ENCODE measurements at regions not wholly inside any gene's neighbourhood (a gene's known extent, or its start where the extent isn't known, plus 50 kb on each side); places are given as distances from the start of the nearest gene placed in this dataset.

- no peak for TF ChIP-seq ETV6 (conservative IDR thresholded peaks at IDR 0.05 in 1 of 2, IDR thresholded peaks at IDR 0.05 in 1 of 2; ENCODE audit: borderline replicate concordance in 1 of 2, low read depth in 1 of 2)
- no peak for TF ChIP-seq CTCF (IDR thresholded peaks at IDR 0.05 in 2 of 3, conservative IDR thresholded peaks at IDR 0.05 in 1 of 3; ENCODE audit: control insufficient read depth in 2 of 3, extremely low read depth in 1 of 3, insufficient read depth in 1 of 3, low read depth in 3 of 3, low read length in 3 of 3)
- TF ChIP-seq E2F4 (IDR thresholded peaks at IDR 0.05; ENCODE audit: low read depth, low read length): no peak
Measured at GRCh38 chr10:16184906-16185305, 251.9 kb upstream of the PTER start.

Measured in GM12878 (cell line).